ENCODE measurements at regions not wholly inside any gene's neighbourhood (a gene's known extent, or its start where the extent isn't known, plus 50 kb on each side); places are given as distances from the start of the nearest gene placed in this dataset.

DNA sequence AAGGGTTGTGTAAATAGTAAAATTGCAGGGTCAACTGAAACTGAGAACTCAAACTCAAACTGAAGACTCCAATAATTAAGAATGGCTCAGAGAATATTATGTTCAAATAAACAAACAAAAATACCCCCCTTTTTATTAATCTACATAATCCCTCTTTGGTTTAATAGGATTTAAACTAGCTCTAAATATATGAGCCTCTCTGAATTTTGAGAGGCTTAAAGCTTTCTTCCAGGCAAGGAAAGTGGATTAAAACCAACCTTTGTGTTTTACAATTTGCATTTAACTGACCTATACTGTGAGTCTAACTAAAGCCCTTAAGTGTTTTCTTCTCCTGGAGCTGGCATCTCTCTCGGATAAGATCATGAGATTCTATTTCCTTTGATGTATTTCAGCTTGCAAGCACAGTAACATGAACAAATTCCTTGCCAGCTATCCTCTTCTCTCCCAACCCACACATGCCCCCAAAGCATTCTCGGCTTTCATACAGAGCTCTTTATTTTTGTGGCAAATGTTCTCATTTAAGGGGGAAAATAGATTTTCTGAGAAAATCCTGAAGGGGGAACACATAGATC lies 1310.8 kb upstream of the AGA start:
- no peaks in the 10 kb centered on the region for H3K4me1 Mint-ChIP-seq
- intact Hi-C loops (cut with micrococcal nuclease): no loop called here
- WGBS (ENCODE audit: insufficient coverage): 86% methylated on average over 1 of the region's 2 CpGs
- Histone ChIP-seq H3K9ac (ENCODE audit: insufficient read depth, low read length, poor library complexity, severe bottlenecking) (no peak overlapping the region), H3K9me3 (replicated peaks in 1 of 2; ENCODE audit: control insufficient read depth in 1 of 2, insufficient read depth in 1 of 2, low read length in 2 of 2) (no peaks in the 10 kb centered on the region), H3K4me3 (replicated peaks in 1 of 3; ENCODE audit: low read depth in 2 of 3, low read length in 3 of 3) (no peak overlapping the region), H3K27ac (ENCODE audit: low read depth in 1 of 2, low read length in 2 of 2) (no peak overlapping the region), H3K4me2 (replicated peaks; ENCODE audit: extremely low read depth, low read length, poor library complexity, severe bottlenecking) (no peak overlapping the region), H3K4me1 (ENCODE audit: control insufficient read depth in 1 of 2, insufficient read depth in 2 of 2, low read length in 2 of 2) (no peaks in the 10 kb centered on the region), H3K27me3 (ENCODE audit: control insufficient read depth in 2 of 2, insufficient read depth in 2 of 2, low read length in 2 of 2) (no peaks in the 10 kb centered on the region), H4K20me1 (ENCODE audit: insufficient read depth, low read length) (no peaks in the 10 kb centered on the region), H3K79me2 (ENCODE audit: insufficient read depth, low read length) (no peaks in the 10 kb centered on the region), H2AFZ (ENCODE audit: insufficient read depth, low read depth, low read length, poor library complexity, severe bottlenecking) (no peak overlapping the region), H3K36me3 (replicated peaks in 1 of 2; ENCODE audit: control insufficient read depth in 1 of 2, insufficient read depth in 2 of 2, low read length in 2 of 2) (no peaks in the 10 kb centered on the region)
- no peaks in the 10 kb centered on the region for H3K36me3 Mint-ChIP-seq
- H3K27ac Mint-ChIP-seq: no peak overlapping the region
- no peak for DNase-seq
- no peak overlapping the region for H3K4me3 Mint-ChIP-seq
- no peaks in the 10 kb centered on the region for H3K27me3 Mint-ChIP-seq (ENCODE audit: low read depth in 3 of 3)
- no peak for TF ChIP-seq CTCF (IDR thresholded peaks at IDR 0.05)
- peaks cover 0 to 4% (median 0%) of the 10 kb centered on the region in 7 donors for H3K9me3 Mint-ChIP-seq

DNA sequence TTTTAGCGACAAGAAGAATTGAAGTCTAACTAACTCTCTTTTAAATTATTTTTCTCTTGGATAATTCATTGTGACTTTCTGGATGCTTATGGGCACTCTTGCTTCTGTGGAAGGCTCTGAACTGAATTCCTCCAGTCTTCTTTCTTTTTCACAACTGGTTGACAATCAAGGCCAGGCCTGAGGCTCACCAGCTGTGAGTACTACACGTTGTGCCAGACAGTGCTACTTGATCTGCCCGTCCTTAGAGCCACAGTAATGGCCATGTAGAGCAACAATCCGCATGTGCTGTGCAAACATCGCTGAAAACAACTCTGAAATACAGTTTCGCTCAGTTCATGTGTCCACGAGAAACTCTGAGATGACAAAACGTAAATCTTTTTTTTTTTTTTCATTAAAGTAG lies 1336.3 kb upstream of the AGA start:
- WGBS (ENCODE audit: insufficient coverage): 79% methylated on average over 4 of the region's 8 CpGs
- Histone ChIP-seq H3K36me3 (replicated peaks in 1 of 2; ENCODE audit: control insufficient read depth in 1 of 2, insufficient read depth in 2 of 2, low read length in 2 of 2) (no peaks in the 10 kb centered on the region), H3K9ac (ENCODE audit: insufficient read depth, low read length, poor library complexity, severe bottlenecking) (no peak overlapping the region), H3K27me3 (ENCODE audit: control insufficient read depth in 2 of 2, insufficient read depth in 2 of 2, low read length in 2 of 2) (no peaks in the 10 kb centered on the region), H3K79me2 (ENCODE audit: insufficient read depth, low read length) (no peaks in the 10 kb centered on the region), H4K20me1 (ENCODE audit: insufficient read depth, low read length) (no peaks in the 10 kb centered on the region), H3K9me3 (replicated peaks in 1 of 2; ENCODE audit: control insufficient read depth in 1 of 2, insufficient read depth in 1 of 2, low read length in 2 of 2) (peaks cover 0 to 3% of the 10 kb centered on the region in 2 donors), H2AFZ (ENCODE audit: insufficient read depth, low read depth, low read length, poor library complexity, severe bottlenecking) (no peak overlapping the region), H3K27ac (ENCODE audit: low read depth in 1 of 2, low read length in 2 of 2) (no peak overlapping the region), H3K4me3 (replicated peaks in 1 of 3; ENCODE audit: low read depth in 2 of 3, low read length in 3 of 3) (no peak overlapping the region), H3K4me2 (replicated peaks; ENCODE audit: extremely low read depth, low read length, poor library complexity, severe bottlenecking) (no peak overlapping the region), H3K4me1 (ENCODE audit: control insufficient read depth in 1 of 2, insufficient read depth in 2 of 2, low read length in 2 of 2) (no peaks in the 10 kb centered on the region)
- Mint-ChIP-seq H3K27ac (peak overlapping the region in 1 of 7 donors; percentile 12), H3K27me3 (ENCODE audit: low read depth in 3 of 3) (peaks cover 0 to 1% (median 0%) of the 10 kb centered on the region in 3 donors), H3K4me1 (no peaks in the 10 kb centered on the region), H3K36me3 (no peaks in the 10 kb centered on the region), H3K9me3 (peaks cover 0 to 16% (median 5%) of the 10 kb centered on the region in 7 donors), H3K4me3 (no peak overlapping the region)
- DNase-seq: no peak
- no peak for TF ChIP-seq CTCF (IDR thresholded peaks at IDR 0.05)
- intact Hi-C loops (cut with micrococcal nuclease): no loop called here

Data from CD14-positive monocyte (primary cell).